SU-DHL-6 (cell line): ENCODE measurements at regions not wholly inside any gene's neighbourhood (a gene's known extent, or its start where the extent isn't known, plus 50 kb on each side); places are given as distances from the start of the nearest gene placed in this dataset.

ENCODE experiments used
- EZH2phosphoT487 ChIP-seq: fragments of 200-600 bp; sonication (generic), shearing (Covaris generic); conservative IDR thresholded peaks from 2 replicates; pipeline ENCODE4 v1.6.1; 2018; ENCODE audit warnings: mild to moderate bottlenecking, antibody characterized with exemption, low read length, moderate library complexity, mixed read lengths
- TF ChIP-seq, protein P1 (sequence below): fragments of 200-600 bp; sonication (generic); IDR thresholded peaks from one replicate; pipeline ENCODE4 v1.5.1; 2017; ENCODE audit warnings: antibody characterized with exemption, mild to moderate bottlenecking, low read length, moderate library complexity; ENCODE audit not compliant: insufficient read depth, poor library complexity, severe bottlenecking

DNA sequence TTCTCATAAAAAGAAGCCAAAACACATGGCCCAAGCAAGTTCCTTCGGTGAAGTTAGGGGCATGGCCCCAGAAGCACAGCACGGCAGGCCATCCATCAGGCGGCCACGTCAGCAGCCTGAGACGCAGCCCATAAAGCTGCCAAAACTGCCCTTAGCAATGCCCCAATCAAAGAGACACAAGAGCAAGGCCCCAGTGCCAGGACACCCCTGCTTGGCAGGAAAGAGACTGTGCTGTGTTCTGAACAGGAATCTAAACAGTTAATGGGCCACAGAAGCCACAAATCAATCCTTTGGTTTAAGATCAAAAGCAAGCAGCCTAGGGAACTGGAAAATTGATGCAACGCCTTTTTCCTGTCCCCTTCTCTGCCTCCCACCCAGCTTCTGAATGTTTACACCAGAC, 497.0 kb upstream of the USP24 start:
- TF ChIP-seq, protein P1, sequence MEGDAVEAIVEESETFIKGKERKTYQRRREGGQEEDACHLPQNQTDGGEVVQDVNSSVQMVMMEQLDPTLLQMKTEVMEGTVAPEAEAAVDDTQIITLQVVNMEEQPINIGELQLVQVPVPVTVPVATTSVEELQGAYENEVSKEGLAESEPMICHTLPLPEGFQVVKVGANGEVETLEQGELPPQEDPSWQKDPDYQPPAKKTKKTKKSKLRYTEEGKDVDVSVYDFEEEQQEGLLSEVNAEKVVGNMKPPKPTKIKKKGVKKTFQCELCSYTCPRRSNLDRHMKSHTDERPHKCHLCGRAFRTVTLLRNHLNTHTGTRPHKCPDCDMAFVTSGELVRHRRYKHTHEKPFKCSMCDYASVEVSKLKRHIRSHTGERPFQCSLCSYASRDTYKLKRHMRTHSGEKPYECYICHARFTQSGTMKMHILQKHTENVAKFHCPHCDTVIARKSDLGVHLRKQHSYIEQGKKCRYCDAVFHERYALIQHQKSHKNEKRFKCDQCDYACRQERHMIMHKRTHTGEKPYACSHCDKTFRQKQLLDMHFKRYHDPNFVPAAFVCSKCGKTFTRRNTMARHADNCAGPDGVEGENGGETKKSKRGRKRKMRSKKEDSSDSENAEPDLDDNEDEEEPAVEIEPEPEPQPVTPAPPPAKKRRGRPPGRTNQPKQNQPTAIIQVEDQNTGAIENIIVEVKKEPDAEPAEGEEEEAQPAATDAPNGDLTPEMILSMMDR = no peak
- TF ChIP-seq EZH2phosphoT487 = no peak
